Renal cortical epithelial cell (primary cell): ENCODE measurements at regions not wholly inside any gene's neighbourhood (a gene's known extent, or its start where the extent isn't known, plus 50 kb on each side); places are given as distances from the start of the nearest gene placed in this dataset.

Experiments
- DNase-seq: peaks from one replicate; pipeline ENCODE4 v3.0.0-alpha.2; 2011; ENCODE audit warnings: low read depth

GRCh38 chr9:14560194-14560593, 133.0 kb downstream of the ZDHHC21 start:
- DNase-seq: no peak

GRCh38 chr9:14554886-14555285, 138.3 kb downstream of the ZDHHC21 start:
- no peak for DNase-seq

- DNase-seq: no peak
Measured at GRCh38 chr9:14547245-14548060, 145.8 kb downstream of the ZDHHC21 start.

- DNase-seq: no peak
Measured at GRCh38 chr9:14546693-14547092, 146.5 kb downstream of the ZDHHC21 start.

GRCh38 chr9:14542071-14542470, 151.2 kb downstream of the ZDHHC21 start:
- DNase-seq: no peak

- DNase-seq: no peak
Measured at GRCh38 chr9:14538526-14538925, 154.7 kb downstream of the ZDHHC21 start.

- DNase-seq: no peak
Measured at GRCh38 chr9:14535161-14535955, 157.9 kb downstream of the ZDHHC21 start.

- DNase-seq: no peak
Measured at GRCh38 chr9:14533867-14534640, 159.2 kb downstream of the ZDHHC21 start.

- DNase-seq: peak; percentile 23
Measured at GRCh38 chr9:14532456-14533115, 160.6 kb downstream of the ZDHHC21 start.

- DNase-seq: no peak
Measured at GRCh38 chr9:14531341-14532269, 161.6 kb downstream of the ZDHHC21 start.

GRCh38 chr9:14530841-14531240, 162.4 kb downstream of the ZDHHC21 start:
- DNase-seq: no peak

- DNase-seq: no peak
Measured at GRCh38 chr9:14530366-14530765, 162.9 kb downstream of the ZDHHC21 start.

- no peak for DNase-seq
Measured at GRCh38 chr9:14529629-14530028, 163.6 kb downstream of the ZDHHC21 start.

- no peak for DNase-seq
Measured at GRCh38 chr9:14529054-14529453, 164.2 kb downstream of the ZDHHC21 start.

GRCh38 chr9:14526504-14526903, 166.7 kb downstream of the ZDHHC21 start:
- DNase-seq: no peak

- no peak for DNase-seq
Measured at GRCh38 chr9:14525856-14526255, 167.4 kb downstream of the ZDHHC21 start.

GRCh38 chr9:14524873-14525515, 168.2 kb downstream of the ZDHHC21 start:
- no peak for DNase-seq

- no peak for DNase-seq
Measured at GRCh38 chr9:14523545-14523944, 169.7 kb downstream of the ZDHHC21 start.

- DNase-seq: no peak
Measured at GRCh38 chr9:14522627-14523379, 170.4 kb downstream of the ZDHHC21 start.
